ENCODE measurements at regions not wholly inside any gene's neighbourhood (a gene's known extent, or its start where the extent isn't known, plus 50 kb on each side); places are given as distances from the start of the nearest gene placed in this dataset.

DNA sequence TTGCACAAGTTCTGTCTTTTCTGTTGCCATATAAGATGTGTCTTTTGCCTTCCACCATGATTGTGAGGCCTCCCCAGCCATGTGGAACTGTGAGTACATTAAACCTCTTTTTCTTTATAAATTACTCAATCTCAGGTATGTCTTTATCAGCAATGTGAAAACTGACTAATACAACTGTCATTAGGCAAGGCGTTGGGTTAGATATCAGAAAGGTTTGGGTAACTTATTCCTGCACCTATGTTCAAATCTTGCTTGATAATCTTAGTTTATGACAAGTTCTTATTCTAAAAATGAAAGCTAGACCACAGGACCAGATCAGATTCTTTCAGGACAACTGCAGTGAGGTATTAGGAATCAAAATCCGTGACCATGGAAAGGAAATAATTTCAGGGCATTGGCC, 160.6 kb upstream of the BDNF start:
- no peak for DNase-seq

- DNase-seq = no peak
Measured at GRCh38 chr11:27858866-27859265, 158.6 kb upstream of the BDNF start.

DNA sequence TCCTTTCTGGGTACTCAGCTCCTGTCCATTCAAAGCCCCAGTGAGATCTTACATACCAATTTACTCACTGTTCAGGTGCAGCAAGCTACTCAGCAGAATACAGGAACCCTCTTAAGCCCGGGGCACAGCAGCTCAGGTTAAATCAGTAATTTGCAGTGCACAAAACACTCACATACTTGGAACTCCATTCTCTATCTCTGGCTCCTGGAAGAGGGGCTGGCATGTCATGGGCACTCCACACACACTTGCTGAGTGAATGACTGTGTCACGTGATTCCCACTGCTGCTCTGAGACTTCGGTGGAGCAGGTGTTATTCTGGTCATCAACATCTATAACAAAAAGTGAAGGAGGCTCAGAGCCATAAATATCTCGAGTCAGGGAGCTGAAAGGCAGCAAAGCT, 157.3 kb upstream of the BDNF start:
- no peak for DNase-seq

GRCh38 chr11:27857014-27857413, 156.8 kb upstream of the BDNF start:
- DNase-seq = no peak

- no peak for DNase-seq
Measured at GRCh38 chr11:27848423-27848822, 148.2 kb upstream of the BDNF start.

- no peak for DNase-seq
Measured at GRCh38 chr11:27847496-27847895, 147.2 kb upstream of the BDNF start.

GRCh38 chr11:27842290-27842689, 142.0 kb upstream of the BDNF start:
- no peak for DNase-seq

GRCh38 chr11:27841023-27841422, 140.8 kb upstream of the BDNF start:
- no peak for DNase-seq

- DNase-seq = no peak
Measured at GRCh38 chr11:27839226-27839913, 139.1 kb upstream of the BDNF start.

DNA sequence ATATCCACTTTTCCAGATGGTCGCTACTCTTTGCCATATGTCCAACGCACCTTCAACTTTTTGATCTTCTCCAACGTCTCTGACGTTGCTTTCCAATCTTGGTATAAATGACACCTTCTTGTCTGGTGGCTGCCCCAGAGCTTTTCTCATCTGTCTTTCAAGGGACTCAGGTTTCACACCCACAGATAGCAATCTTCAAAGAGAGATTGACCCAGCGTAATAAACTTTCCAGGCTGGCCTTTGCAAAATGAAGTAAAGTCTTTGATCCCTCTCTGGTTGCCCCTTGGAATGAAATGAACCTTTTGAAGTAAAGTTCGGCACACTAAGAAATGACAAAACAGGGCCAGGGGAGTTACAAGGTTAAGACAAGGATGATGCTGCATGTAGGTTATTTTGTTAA, 138.4 kb upstream of the BDNF start:
- DNase-seq = no peak

DNA sequence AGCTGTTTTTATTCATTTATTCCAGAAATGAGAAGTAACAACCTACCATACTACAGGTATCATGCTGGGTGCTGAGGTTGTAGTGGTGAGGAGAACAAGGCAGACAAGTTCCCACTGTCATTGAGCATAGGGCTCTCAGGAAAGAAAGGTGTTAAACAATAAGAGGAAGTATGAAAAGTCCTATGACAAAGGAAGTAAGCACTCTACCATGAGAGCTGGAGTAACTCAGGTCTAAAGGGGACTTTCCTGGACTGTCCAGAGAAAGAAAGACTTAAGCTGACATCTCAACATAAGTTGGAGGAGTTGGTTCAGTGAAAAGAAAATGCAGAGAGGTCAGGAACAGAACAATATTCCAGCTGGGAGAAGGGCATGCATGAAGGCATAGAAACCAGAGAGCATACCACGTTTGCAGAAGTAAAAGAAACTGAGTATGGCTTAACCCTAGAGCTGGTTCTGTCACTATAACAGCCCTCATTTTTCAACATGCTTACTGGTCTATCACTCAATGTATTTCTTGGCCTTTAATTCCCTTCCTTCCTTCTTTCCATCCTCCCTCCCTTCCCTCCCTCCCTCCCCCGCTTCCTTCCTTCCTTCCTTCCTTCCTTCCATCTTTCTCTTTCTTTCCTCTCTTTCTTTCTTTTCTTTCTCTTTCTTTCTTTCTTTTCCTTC, 137.8 kb upstream of the BDNF start:
- no peak for DNase-seq

- DNase-seq = no peak
Measured at GRCh38 chr11:27830206-27830605, 130.0 kb upstream of the BDNF start.

GRCh38 chr11:27820249-27820648, 120.0 kb upstream of the BDNF start:
- no peak for DNase-seq

GRCh38 chr11:27816197-27816596, 115.9 kb upstream of the BDNF start:
- DNase-seq = no peak

DNA sequence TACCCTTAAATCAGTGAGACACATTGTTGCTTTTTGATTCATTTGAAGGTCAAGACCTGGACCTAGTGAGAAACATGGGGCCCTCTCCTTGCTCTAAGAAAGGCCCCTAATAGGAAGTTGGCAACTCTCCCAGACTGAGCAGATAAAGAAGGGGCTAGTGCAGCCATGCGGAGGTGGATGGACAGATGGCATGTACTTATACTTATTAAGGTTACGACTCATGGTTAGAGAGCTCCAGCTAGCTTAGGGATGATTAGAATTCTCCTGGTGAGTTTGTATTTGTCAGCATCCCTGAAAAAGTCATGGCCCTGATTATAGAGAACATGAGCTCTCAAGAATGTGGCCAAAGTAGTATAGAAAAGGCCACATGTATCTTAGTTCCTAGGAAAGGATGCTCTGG, 112.1 kb upstream of the BDNF start:
- no peak for DNase-seq

GRCh38 chr11:27807596-27807995, 107.3 kb upstream of the BDNF start:
- DNase-seq = no peak

GRCh38 chr11:27806122-27806521, 105.9 kb upstream of the BDNF start:
- no peak for DNase-seq

GRCh38 chr11:27795955-27796861, 96.0 kb upstream of the BDNF start:
- DNase-seq = no peak

DNA sequence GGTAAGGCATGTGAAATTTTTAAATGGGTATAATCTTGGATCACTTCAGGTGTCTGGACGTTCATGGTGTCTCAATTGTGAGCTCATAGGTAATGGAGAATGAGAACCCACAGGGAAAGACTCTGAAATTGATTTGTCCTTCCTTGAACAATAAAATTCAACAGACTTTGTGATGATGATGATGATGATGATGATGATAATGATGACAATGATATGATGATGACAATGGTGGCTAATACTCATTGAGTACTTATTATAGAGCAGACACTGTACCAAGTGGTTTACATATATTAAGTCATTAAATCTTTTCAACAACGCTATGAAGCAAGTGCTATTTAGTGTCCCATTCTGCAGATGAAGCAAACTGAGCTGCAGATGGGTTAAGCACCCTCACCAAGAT, 86.6 kb upstream of the BDNF start:
- no peak for DNase-seq

DNA sequence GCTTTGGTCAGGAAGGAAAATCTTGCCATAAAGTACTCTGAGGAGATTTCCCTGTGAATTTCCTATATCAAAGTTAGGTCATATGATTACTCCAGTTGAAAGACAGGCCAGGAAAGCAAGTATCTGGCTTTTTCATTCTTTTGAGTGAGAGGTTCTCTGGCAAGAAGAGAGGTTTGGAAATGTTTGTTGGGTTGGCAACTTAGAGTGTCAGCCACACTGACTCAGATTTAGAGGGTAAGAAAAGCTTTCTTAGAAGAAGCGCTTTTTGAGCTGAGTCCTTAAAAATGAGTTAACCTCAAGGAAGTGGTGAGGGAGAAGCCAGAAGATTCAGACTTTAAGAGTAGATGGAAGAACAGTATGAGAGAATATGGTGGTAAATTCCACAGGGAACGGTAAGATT, 86.1 kb upstream of the BDNF start:
- DNase-seq = no peak

GRCh38 chr11:27783701-27784355, 83.6 kb upstream of the BDNF start:
- DNase-seq = no peak

- DNase-seq = no peak
Measured at GRCh38 chr11:27777033-27777432, 76.8 kb upstream of the BDNF start.
